Liver (tissue), 8 donors: ENCODE measurements at regions not wholly inside any gene's neighbourhood (a gene's known extent, or its start where the extent isn't known, plus 50 kb on each side); places are given as distances from the start of the nearest gene placed in this dataset.
"Not testable (repeated sequence)": the region's sequence is repeated elsewhere in the genome, so short reads cannot be mapped to it uniquely, and the experiment has no call there.

Experiments used
- DNase-seq: peaks from one replicate; pipeline ENCODE4 v3.0.0-alpha.2; 2017; ENCODE audit warnings: low spot score
- H3K27ac ChIP-seq, 2 donors: one replicate each; pipeline ENCODE4 v1.7.0; 2013; ENCODE audit warnings: inconsistent platforms in 2 of 2, low read length in 2 of 2, control low read depth in 1 of 2, low read depth in 1 of 2, mild to moderate bottlenecking in 1 of 2
- H3K27me3 ChIP-seq, 4 donors: one replicate each; pipeline versions ENCODE4 v1.6.1 to v1.7.0; 2013; ENCODE audit warnings: low read length in 3 of 4, inconsistent platforms in 1 of 4, mild to moderate bottlenecking in 1 of 4, moderate library complexity in 1 of 4; ENCODE audit not compliant: control insufficient read depth in 4 of 4, insufficient read depth in 4 of 4
- H3K36me3 ChIP-seq, 4 donors: one replicate each; pipeline versions ENCODE4 v1.6.1 to v1.7.0; 2013; ENCODE audit warnings: low read length in 3 of 4, mild to moderate bottlenecking in 3 of 4, low read depth in 1 of 4, moderate library complexity in 1 of 4; ENCODE audit not compliant: control insufficient read depth in 4 of 4, insufficient read depth in 3 of 4
- H3K4me1 ChIP-seq, 4 donors: one replicate each; pipeline versions ENCODE4 v1.6.1 to v1.7.0; 2013; ENCODE audit warnings: low read length in 3 of 4, mild to moderate bottlenecking in 3 of 4, moderate library complexity in 1 of 4; ENCODE audit not compliant: control insufficient read depth in 4 of 4, insufficient read depth in 4 of 4
- H3K4me3 ChIP-seq, 3 donors: one replicate each; pipeline versions ENCODE4 v1.6.1 to v1.7.0; 2013; ENCODE audit warnings: low read length in 3 of 3, control low read depth in 1 of 3, low read depth in 1 of 3, mild to moderate bottlenecking in 1 of 3
- H3K9ac ChIP-seq, 2 donors: one replicate each; pipeline ENCODE4 v1.7.0; 2013; ENCODE audit warnings: low read length in 2 of 2, mild to moderate bottlenecking in 2 of 2, moderate library complexity in 2 of 2, control low read depth in 1 of 2, low read depth in 1 of 2
- H3K9me3 ChIP-seq, 4 donors: one replicate each; pipeline versions ENCODE4 v1.6.1 to v1.7.0; 2013; ENCODE audit warnings: low read length in 3 of 4; ENCODE audit not compliant: control insufficient read depth in 4 of 4
- CTCF ChIP-seq: fragments of 150-350 bp; IDR thresholded peaks from 2 replicates; pipeline ENCODE4 v1.5.1; 2017; ENCODE audit warnings: improper control_type of control experiment, low read depth, low read length; ENCODE audit not compliant: missing input control
- EGR1 ChIP-seq, 2 donors: IDR thresholded peaks; 2 replicates each; pipeline ENCODE4 v1.6.1; 2016 to 2018; ENCODE audit warnings: antibody characterized with exemption in 2 of 2, low read depth in 2 of 2
- FOXA2 ChIP-seq: IDR thresholded peaks from 2 replicates; pipeline ENCODE4 v1.6.1; 2016; ENCODE audit warnings: antibody characterized with exemption
- GABPA ChIP-seq, 2 donors: IDR thresholded peaks in 1 of 2; conservative IDR thresholded peaks in 1 of 2; 2 replicates each; pipeline ENCODE4 v1.6.1; 2016; ENCODE audit warnings: antibody characterized with exemption in 2 of 2, mild to moderate bottlenecking in 1 of 2, moderate library complexity in 1 of 2
- JUND ChIP-seq, 2 donors: IDR thresholded peaks; 2 replicates each; pipeline ENCODE4 v1.6.1; 2016; ENCODE audit warnings: antibody characterized with exemption in 2 of 2
- NR2F2 ChIP-seq: IDR thresholded peaks from 2 replicates; pipeline ENCODE4 v1.6.1; 2016; ENCODE audit warnings: antibody characterized with exemption
- RXRA ChIP-seq, 2 donors: IDR thresholded peaks; 2 replicates each; pipeline ENCODE4 v1.6.1; 2017 to 2018; ENCODE audit warnings: antibody characterized with exemption in 2 of 2, mild to moderate bottlenecking in 1 of 2
- SP1 ChIP-seq: IDR thresholded peaks from 2 replicates; pipeline ENCODE4 v1.6.1; 2018; ENCODE audit warnings: antibody characterized with exemption, mild to moderate bottlenecking
- YY1 ChIP-seq: IDR thresholded peaks from 2 replicates; pipeline ENCODE4 v1.6.1; 2016; ENCODE audit warnings: antibody characterized with exemption, mild to moderate bottlenecking
- ZBTB33 ChIP-seq: IDR thresholded peaks from 2 replicates; pipeline ENCODE4 v1.6.1; 2016; ENCODE audit warnings: antibody characterized with exemption
- WGBS: extraction: QIAGEN DNeasy Blood & Tissue Kit; methylation state at CpG from one replicate; pipeline ENCODE4 v1.1.7; 2013; 5-methylcytosine and 5-hydroxymethylcytosine counted together
- TF ChIP-seq, protein P1 (sequence below): IDR thresholded peaks from 2 replicates; pipeline ENCODE4 v1.6.1; 2016; ENCODE audit warnings: antibody characterized with exemption
- TF ChIP-seq, protein P2 (sequence below): IDR thresholded peaks from 2 replicates; pipeline ENCODE4 v1.6.1; 2016; ENCODE audit warnings: antibody characterized with exemption
- TF ChIP-seq, protein P3 (sequence below): IDR thresholded peaks from 2 replicates; pipeline ENCODE4 v1.6.1; 2016; ENCODE audit warnings: antibody characterized with exemption, mild to moderate bottlenecking
- donor health status: healthy.
- donor health status: healthy.
- donor health status: healthy.
- donor health status: healthy.
- donor health status: healthy.

GRCh38 chr7:63054191-63054661 is 944.4 kb upstream of the ZNF722 start (continued):
- TF ChIP-seq CTCF (no peak), YY1 (no peak), RXRA (IDR thresholded peaks at IDR 0.05) (no peak), JUND (IDR thresholded peaks at IDR 0.05) (no peak), FOXA2 (no peak), NR2F2 (no peak)
- TF ChIP-seq, protein P1, sequence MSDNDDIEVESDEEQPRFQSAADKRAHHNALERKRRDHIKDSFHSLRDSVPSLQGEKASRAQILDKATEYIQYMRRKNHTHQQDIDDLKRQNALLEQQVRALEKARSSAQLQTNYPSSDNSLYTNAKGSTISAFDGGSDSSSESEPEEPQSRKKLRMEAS: no peak
- TF ChIP-seq, protein P2, sequence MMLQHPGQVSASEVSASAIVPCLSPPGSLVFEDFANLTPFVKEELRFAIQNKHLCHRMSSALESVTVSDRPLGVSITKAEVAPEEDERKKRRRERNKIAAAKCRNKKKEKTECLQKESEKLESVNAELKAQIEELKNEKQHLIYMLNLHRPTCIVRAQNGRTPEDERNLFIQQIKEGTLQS: no peak

- Histone ChIP-seq H3K9ac (no peak overlapping the region), H3K27ac (no peak overlapping the region), H3K9me3 (peaks cover 0 to 13% (median 4%) of the 10 kb centered on the region in 4 donors), H3K27me3 (no peaks in the 10 kb centered on the region), H3K36me3 (no peaks in the 10 kb centered on the region), H3K4me1 (no peaks in the 10 kb centered on the region), H3K4me3 (peak overlapping the region in 1 of 3 donors; percentile 17)
- TF ChIP-seq SP1 (no peak), GABPA (IDR thresholded peaks at IDR 0.05 in 1 of 2, conservative IDR thresholded peaks at IDR 0.05 in 1 of 2) (no peak), ZBTB33 (no peak), FOXA2 (no peak), CTCF (no peak), YY1 (no peak), EGR1 (IDR thresholded peaks at IDR 0.05; ENCODE audit: low read depth in 2 of 2) (no peak), NR2F2 (no peak)
- TF ChIP-seq, protein P1: no peak
- TF ChIP-seq, protein P3, sequence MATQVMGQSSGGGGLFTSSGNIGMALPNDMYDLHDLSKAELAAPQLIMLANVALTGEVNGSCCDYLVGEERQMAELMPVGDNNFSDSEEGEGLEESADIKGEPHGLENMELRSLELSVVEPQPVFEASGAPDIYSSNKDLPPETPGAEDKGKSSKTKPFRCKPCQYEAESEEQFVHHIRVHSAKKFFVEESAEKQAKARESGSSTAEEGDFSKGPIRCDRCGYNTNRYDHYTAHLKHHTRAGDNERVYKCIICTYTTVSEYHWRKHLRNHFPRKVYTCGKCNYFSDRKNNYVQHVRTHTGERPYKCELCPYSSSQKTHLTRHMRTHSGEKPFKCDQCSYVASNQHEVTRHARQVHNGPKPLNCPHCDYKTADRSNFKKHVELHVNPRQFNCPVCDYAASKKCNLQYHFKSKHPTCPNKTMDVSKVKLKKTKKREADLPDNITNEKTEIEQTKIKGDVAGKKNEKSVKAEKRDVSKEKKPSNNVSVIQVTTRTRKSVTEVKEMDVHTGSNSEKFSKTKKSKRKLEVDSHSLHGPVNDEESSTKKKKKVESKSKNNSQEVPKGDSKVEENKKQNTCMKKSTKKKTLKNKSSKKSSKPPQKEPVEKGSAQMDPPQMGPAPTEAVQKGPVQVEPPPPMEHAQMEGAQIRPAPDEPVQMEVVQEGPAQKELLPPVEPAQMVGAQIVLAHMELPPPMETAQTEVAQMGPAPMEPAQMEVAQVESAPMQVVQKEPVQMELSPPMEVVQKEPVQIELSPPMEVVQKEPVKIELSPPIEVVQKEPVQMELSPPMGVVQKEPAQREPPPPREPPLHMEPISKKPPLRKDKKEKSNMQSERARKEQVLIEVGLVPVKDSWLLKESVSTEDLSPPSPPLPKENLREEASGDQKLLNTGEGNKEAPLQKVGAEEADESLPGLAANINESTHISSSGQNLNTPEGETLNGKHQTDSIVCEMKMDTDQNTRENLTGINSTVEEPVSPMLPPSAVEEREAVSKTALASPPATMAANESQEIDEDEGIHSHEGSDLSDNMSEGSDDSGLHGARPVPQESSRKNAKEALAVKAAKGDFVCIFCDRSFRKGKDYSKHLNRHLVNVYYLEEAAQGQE: no peak
- TF ChIP-seq, protein P2: no peak
- no peak for DNase-seq
- WGBS: 89% methylated on average over 5 of the region's 5 CpGs
Observed at GRCh38 chr7:63057265-63057664, 941.4 kb upstream of the ZNF722 start.

DNA sequence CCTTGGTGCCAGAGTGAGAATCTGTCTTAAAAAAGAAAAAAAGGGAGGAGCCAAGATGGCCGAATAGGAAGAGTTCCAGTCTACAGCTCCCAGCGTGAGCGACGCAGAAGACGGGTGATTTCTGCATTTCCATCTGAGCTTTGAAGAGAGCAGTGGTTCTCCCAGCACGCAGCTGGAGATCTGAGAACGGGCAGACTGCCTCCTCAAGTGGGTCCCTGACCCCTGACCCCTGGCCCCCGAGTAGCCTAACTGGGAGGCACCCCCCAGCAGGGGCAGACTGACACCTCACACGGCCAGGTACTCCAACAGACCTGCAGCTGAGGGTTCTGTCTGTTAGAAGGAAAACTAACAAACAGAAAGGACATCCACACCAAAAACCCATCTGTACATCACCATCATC is 937.9 kb upstream of the ZNF722 start:
- H3K9ac ChIP-seq, H3K9me3 ChIP-seq, H3K4me1 ChIP-seq, H3K27ac ChIP-seq, DNase-seq, H3K4me3 ChIP-seq, H3K27me3 ChIP-seq, H3K36me3 ChIP-seq: not testable (repeated sequence)
- WGBS: 77% methylated on average over 8 of the region's 9 CpGs
